Kidney tubule cell (primary cell): ENCODE measurements at regions not wholly inside any gene's neighbourhood (a gene's known extent, or its start where the extent isn't known, plus 50 kb on each side); places are given as distances from the start of the nearest gene placed in this dataset.
"Not testable (repeated sequence)": the region's sequence is repeated elsewhere in the genome, so short reads cannot be mapped to it uniquely, and the experiment has no call there.

Experiments used
- DNase-seq: peaks from one replicate; pipeline ENCODE4 v3.0.0-alpha.2; 2018; ENCODE audit warnings: low spot score

- peak; percentile 41 for DNase-seq
Measured at GRCh38 chr9:106755736-106756135, 107.2 kb upstream of the ZNF462 start.

- DNase-seq, result no peak
Measured at GRCh38 chr9:106757514-106757913, 105.5 kb upstream of the ZNF462 start.

GRCh38 chr9:106758911-106759310, 104.1 kb upstream of the ZNF462 start:
- peak; percentile 26 for DNase-seq

DNA sequence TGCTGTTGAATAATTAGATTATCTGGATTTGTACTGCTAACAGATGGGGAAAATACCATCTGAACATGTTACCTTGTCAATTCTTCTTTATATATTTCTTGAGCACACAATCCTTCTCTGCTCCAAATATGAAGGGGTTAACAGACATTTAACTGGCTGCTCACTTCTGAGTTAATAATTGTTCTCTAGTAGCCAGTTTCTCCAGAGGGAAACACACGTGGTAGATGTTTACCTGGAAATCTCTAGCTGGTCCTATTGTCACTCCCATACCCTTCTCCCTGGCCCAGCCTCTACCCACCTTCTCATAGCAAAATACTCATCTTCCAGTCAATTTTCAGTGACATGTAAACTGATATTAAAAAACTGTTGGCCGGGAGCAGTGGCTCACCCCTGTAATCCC, 101.5 kb upstream of the ZNF462 start:
- peak; percentile 33 for DNase-seq

GRCh38 chr9:106766616-106767015, 96.3 kb upstream of the ZNF462 start:
- no peak for DNase-seq

DNA sequence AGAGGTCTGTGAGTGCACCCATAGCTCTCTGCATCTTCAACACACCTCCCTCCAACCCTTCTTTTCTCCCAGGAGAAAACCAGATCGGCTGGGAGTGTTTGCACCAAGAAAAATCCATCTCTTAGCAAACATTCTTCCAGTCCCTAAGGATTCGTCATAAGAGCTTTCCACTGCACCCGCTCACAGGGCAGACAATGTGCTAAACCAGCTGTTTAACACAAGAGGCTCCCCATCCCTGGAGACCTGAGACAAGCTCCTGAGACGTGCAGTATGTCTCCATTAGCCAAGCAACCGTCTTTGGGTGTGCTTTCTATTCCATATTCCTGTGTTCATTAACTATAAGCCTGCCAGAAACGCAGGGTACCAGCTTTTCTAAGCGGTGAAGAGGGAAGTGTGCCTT, 93.6 kb upstream of the ZNF462 start:
- no peak for DNase-seq

GRCh38 chr9:106771608-106772007, 91.4 kb upstream of the ZNF462 start:
- no peak for DNase-seq

- DNase-seq, result no peak
Measured at GRCh38 chr9:106772523-106773290, 90.3 kb upstream of the ZNF462 start.

- DNase-seq, result no peak
Measured at GRCh38 chr9:106773750-106774149, 89.2 kb upstream of the ZNF462 start.

DNA sequence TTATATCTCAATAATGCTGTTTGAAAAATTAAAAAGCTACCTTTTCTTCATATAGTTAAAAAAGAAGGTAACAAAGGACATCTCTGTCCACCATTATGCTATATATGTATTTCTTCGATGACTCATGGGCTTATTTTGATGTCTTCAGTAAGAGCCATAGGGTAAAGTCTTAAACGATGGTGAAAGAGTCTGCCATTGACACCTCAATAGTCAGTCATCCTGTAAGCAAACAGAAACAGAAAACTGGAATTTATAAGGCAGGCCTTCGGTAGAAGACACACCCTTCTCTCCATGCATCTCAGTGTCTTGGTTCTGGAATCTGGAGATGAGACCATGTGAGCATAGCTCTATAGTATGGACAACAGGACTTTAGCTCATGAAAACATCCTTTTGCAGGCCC, 87.0 kb upstream of the ZNF462 start:
- no peak for DNase-seq

GRCh38 chr9:106779796-106780195, 83.2 kb upstream of the ZNF462 start:
- peak; percentile 44 for DNase-seq

- DNase-seq, result no peak
Measured at GRCh38 chr9:106783121-106783520, 79.8 kb upstream of the ZNF462 start.

DNA sequence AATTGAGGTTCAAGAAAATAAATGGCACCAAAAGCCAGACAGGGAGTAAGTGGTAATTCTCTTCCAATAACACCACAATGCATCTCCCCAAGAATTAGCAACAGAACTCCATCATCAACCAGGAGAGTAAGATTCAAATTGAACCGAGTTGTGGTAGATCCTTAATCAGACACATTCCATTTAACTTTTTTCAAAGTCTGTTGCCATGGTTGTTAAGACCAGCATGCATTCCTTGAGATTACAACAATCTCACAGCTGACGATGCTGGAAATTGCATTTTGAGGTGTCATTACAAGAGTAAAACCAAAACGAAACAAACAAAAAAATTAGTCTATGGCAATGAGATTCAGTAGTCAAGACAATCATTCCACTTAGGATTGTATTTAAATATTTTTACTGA, 78.9 kb upstream of the ZNF462 start:
- DNase-seq, result no peak

DNA sequence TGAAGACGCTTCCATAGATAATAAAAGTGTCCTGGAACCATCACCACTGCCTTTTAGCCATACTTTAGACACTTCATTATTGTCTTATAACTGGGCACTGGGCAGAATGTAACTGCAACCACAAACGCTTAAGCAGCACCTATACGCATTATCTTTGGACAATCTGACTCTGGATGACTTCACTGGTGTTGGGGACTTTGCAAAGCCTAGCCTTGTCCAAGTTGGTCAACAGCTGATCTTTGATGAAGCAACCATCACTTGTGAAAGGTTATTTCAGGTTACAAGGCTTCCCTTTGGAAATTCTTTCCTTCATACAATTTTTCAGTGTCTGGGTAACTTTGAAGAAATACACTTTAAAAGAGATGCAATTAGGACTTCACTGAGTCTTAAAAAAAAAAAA, 77.8 kb upstream of the ZNF462 start:
- no peak for DNase-seq

- not testable (repeated sequence) for DNase-seq
Measured at GRCh38 chr9:106788021-106788420, 74.9 kb upstream of the ZNF462 start.

GRCh38 chr9:106795031-106795430, 67.9 kb upstream of the ZNF462 start:
- DNase-seq, result no peak

GRCh38 chr9:106796771-106797170, 66.2 kb upstream of the ZNF462 start:
- no peak for DNase-seq

DNA sequence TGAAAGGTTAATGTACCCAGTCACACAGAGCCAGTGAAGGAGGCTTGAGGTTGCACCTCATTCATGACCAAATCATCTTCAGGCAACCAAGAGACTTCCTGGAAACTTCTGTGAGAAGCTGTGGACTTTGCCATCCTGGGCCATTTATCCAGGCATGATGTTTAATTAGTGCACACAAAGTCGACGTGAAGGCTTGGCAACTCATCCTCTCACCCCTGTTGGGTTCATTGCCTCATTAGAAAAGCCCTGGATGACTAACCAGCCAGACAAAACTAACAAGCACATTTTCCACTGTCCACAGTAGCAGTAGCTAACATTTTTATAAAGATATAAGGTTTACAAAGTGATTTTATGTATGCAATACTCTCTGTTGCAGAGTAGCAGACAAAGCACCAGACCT, 65.7 kb upstream of the ZNF462 start:
- DNase-seq, result peak; percentile 72

GRCh38 chr9:106798016-106798799, 64.8 kb upstream of the ZNF462 start:
- peak; percentile 31 for DNase-seq

GRCh38 chr9:106799152-106799551, 63.8 kb upstream of the ZNF462 start:
- peak; percentile 92 for DNase-seq

GRCh38 chr9:106800701-106801270, 62.2 kb upstream of the ZNF462 start:
- no peak for DNase-seq

- no peak for DNase-seq
Measured at GRCh38 chr9:106801816-106802215, 61.1 kb upstream of the ZNF462 start.
